OCI-LY3 (cell line): ENCODE measurements at regions not wholly inside any gene's neighbourhood (a gene's known extent, or its start where the extent isn't known, plus 50 kb on each side); places are given as distances from the start of the nearest gene placed in this dataset.

Experiments
- CTCF ChIP-seq: fragments of 200-600, 300-600 bp; sonication (generic); IDR thresholded peaks from 2 replicates; pipeline ENCODE4 v1.5.1; 2014; ENCODE audit warnings: antibody characterized with exemption, low read length, low read depth
- EZH2phosphoT487 ChIP-seq: fragments of 200-600 bp; shearing (Covaris generic); IDR thresholded peaks from 2 replicates; pipeline ENCODE4 v1.6.1; 2018; ENCODE audit warnings: antibody characterized with exemption, mixed run types, low read depth

GRCh38 chr10:8282340-8282739 lies 227.9 kb downstream of the GATA3 start:
- TF ChIP-seq CTCF (no peak), EZH2phosphoT487 (no peak)
